ENCODE measurements at regions not wholly inside any gene's neighbourhood (a gene's known extent, or its start where the extent isn't known, plus 50 kb on each side); places are given as distances from the start of the nearest gene placed in this dataset.

GRCh38 chr5:124642151-124642550 lies 104.3 kb downstream of the ZNF608 start:
- TF ChIP-seq CTCF (IDR thresholded peaks at IDR 0.05 in 8 of 11, conservative IDR thresholded peaks at IDR 0.05 in 3 of 11) (no peak), POLR2A (IDR thresholded peaks at IDR 0.05) (no peak), POLR2AphosphoS5 (IDR thresholded peaks at IDR 0.05) (no peak)
- 86 to 95% (median 91%) methylated on average over 2 of the region's 2 CpGs for WGBS, 5 donors
- no peak overlapping the region for H3K4me3 ChIP-seq
- H3K36me3 ChIP-seq, result peaks cover 0 to 33% (median 4%) of the 10 kb centered on the region in 6 donors
- no peaks in the 10 kb centered on the region for H3K9me3 ChIP-seq
- no peak overlapping the region for H3K27ac ChIP-seq
- intact Hi-C loops (cut with DNase I; ENCODE audit: low total_unique reads), result no loop called here
- peaks cover 0 to 32% (median 0%) of the 10 kb centered on the region in 7 donors for H3K27me3 ChIP-seq (replicated peaks in 1 of 7)
- peaks cover 0 to 26% (median 10%) of the 10 kb centered on the region in 6 donors for H3K4me1 ChIP-seq
- no peak for DNase-seq

GRCh38 chr5:124641154-124641792 lies 105.2 kb downstream of the ZNF608 start:
- Histone ChIP-seq H3K4me3 (no peak overlapping the region), H3K9me3 (no peaks in the 10 kb centered on the region), H3K36me3 (peaks cover 0 to 33% (median 4%) of the 10 kb centered on the region in 6 donors), H3K27ac (no peak overlapping the region), H3K27me3 (replicated peaks in 1 of 7) (peaks cover 0 to 23% (median 0%) of the 10 kb centered on the region in 7 donors), H3K4me1 (peaks cover 0 to 17% (median 3%) of the 10 kb centered on the region in 6 donors)
- 93 to 96% (median 95%) methylated on average over 11 of the region's 11 CpGs for WGBS, 5 donors
- intact Hi-C loops (cut with DNase I; ENCODE audit: low total_unique reads), result no loop called here
- TF ChIP-seq CTCF (IDR thresholded peaks at IDR 0.05 in 8 of 11, conservative IDR thresholded peaks at IDR 0.05 in 3 of 11), result no peak
- no peak for TF ChIP-seq POLR2A (IDR thresholded peaks at IDR 0.05)
- TF ChIP-seq POLR2AphosphoS5 (IDR thresholded peaks at IDR 0.05), result no peak
- no peak for DNase-seq

GRCh38 chr5:124639095-124639665 lies 107.3 kb downstream of the ZNF608 start:
- TF ChIP-seq POLR2AphosphoS5 (IDR thresholded peaks at IDR 0.05), result no peak
- TF ChIP-seq CTCF (IDR thresholded peaks at IDR 0.05 in 8 of 11, conservative IDR thresholded peaks at IDR 0.05 in 3 of 11), result no peak
- no peak for TF ChIP-seq POLR2A (IDR thresholded peaks at IDR 0.05)
- H3K27me3 ChIP-seq (replicated peaks in 1 of 7), result peaks cover 0 to 12% (median 0%) of the 10 kb centered on the region in 7 donors
- no peak for DNase-seq
- 89 to 96% (median 94%) methylated on average over 4 of the region's 4 CpGs for WGBS, 5 donors
- no peaks in the 10 kb centered on the region for H3K4me1 ChIP-seq
- intact Hi-C loops (cut with DNase I; ENCODE audit: low total_unique reads), result no loop called here
- peaks cover 0 to 31% (median 4%) of the 10 kb centered on the region in 6 donors for H3K36me3 ChIP-seq
- H3K4me3 ChIP-seq, result no peak overlapping the region
- H3K27ac ChIP-seq, result no peak overlapping the region
- no peaks in the 10 kb centered on the region for H3K9me3 ChIP-seq

- 92 to 99% (median 96%) methylated on average over 3 of the region's 3 CpGs for WGBS, 5 donors
- no peak overlapping the region for H3K4me3 ChIP-seq
- H3K27me3 ChIP-seq (replicated peaks in 1 of 7), result no peaks in the 10 kb centered on the region
- no peak for DNase-seq
- peaks cover 0 to 19% (median 4%) of the 10 kb centered on the region in 6 donors for H3K36me3 ChIP-seq
- H3K4me1 ChIP-seq, result no peaks in the 10 kb centered on the region
- intact Hi-C loops (cut with DNase I; ENCODE audit: low total_unique reads), result no loop called here
- H3K27ac ChIP-seq, result no peak overlapping the region
- H3K9me3 ChIP-seq, result no peaks in the 10 kb centered on the region
- no peak for TF ChIP-seq POLR2A (IDR thresholded peaks at IDR 0.05)
- no peak for TF ChIP-seq CTCF (IDR thresholded peaks at IDR 0.05 in 8 of 11, conservative IDR thresholded peaks at IDR 0.05 in 3 of 11)
- TF ChIP-seq POLR2AphosphoS5 (IDR thresholded peaks at IDR 0.05), result no peak
Measured at GRCh38 chr5:124637011-124637410, 109.4 kb downstream of the ZNF608 start.

All from spleen (tissue), 11 donors.